HepG2 (cell line): ENCODE measurements at regions not wholly inside any gene's neighbourhood (a gene's known extent, or its start where the extent isn't known, plus 50 kb on each side); places are given as distances from the start of the nearest gene placed in this dataset.

ENCODE experiments used
- ATAD3A ChIP-seq: sonication (generic); formaldehyde crosslinking; IDR thresholded peaks from 2 replicates; pipeline ENCODE4 v1.4.0; 2020; ENCODE audit warnings: missing genetic modification reagents
- BRD4 ChIP-seq: sonication (generic); formaldehyde crosslinking; IDR thresholded peaks from 2 replicates; pipeline ENCODE4 v1.4.0; 2020; ENCODE audit warnings: missing genetic modification reagents
- DMTF1 ChIP-seq: sonication (generic); formaldehyde crosslinking; IDR thresholded peaks from 2 replicates; pipeline ENCODE4 v1.4.0; 2020; ENCODE audit warnings: mild to moderate bottlenecking, missing genetic modification reagents
- DR1 ChIP-seq: sonication (generic); formaldehyde crosslinking; IDR thresholded peaks from 2 replicates; pipeline ENCODE4 v1.8.0; 2021; ENCODE audit warnings: mild to moderate bottlenecking, missing genetic modification reagents, inconsistent platforms
- E2F2 ChIP-seq: sonication (generic); formaldehyde crosslinking; IDR thresholded peaks from 2 replicates; pipeline ENCODE4 v1.4.0; 2020; ENCODE audit warnings: missing genetic modification reagents, borderline replicate concordance
- HBP1 ChIP-seq: IDR thresholded peaks from 2 replicates; pipeline ENCODE4 v1.6.1; 2016; ENCODE audit warnings: low read depth, control low read depth
- HDAC1 ChIP-seq: sonication (generic); formaldehyde crosslinking; IDR thresholded peaks from 2 replicates; pipeline ENCODE4 v1.5.1; 2020; ENCODE audit warnings: mild to moderate bottlenecking, missing genetic modification reagents
- HDAC2 ChIP-seq: sonication (generic); formaldehyde crosslinking; IDR thresholded peaks from 2 replicates; pipeline ENCODE4 v1.4.0; 2020; ENCODE audit warnings: missing genetic modification reagents
- MAZ ChIP-seq, 2 experiments: sonication (generic) in 1 of 2; formaldehyde crosslinking in 1 of 2; IDR thresholded peaks; 2 replicates each; pipeline versions ENCODE4 v1.5.0 to v1.6.1; 2012 to 2020; ENCODE audit warnings: low read depth in 2 of 2, mild to moderate bottlenecking in 2 of 2, borderline replicate concordance in 1 of 2, improper control_type of control experiment in 1 of 2, low read length in 1 of 2, missing genetic modification reagents in 1 of 2, moderate library complexity in 1 of 2
- POLR2A ChIP-seq, 2 experiments: IDR thresholded peaks; 2 replicates each; pipeline ENCODE4 v1.6.1; 2011; ENCODE audit warnings: low read depth in 2 of 2, low read length in 2 of 2, mild to moderate bottlenecking in 1 of 2, moderate library complexity in 1 of 2; ENCODE audit not compliant: insufficient read depth in 1 of 2
- RXRA ChIP-seq: sonication (generic); formaldehyde crosslinking; IDR thresholded peaks from 2 replicates; pipeline ENCODE4 v1.5.1; 2020; ENCODE audit warnings: missing genetic modification reagents
- STAT5B ChIP-seq: sonication (generic); formaldehyde crosslinking; IDR thresholded peaks from 2 replicates; pipeline ENCODE4 v1.4.0; 2020; ENCODE audit warnings: missing genetic modification reagents
- TARDBP ChIP-seq: sonication (generic); formaldehyde crosslinking; IDR thresholded peaks from 2 replicates; pipeline ENCODE4 v1.8.0; 2022; ENCODE audit warnings: mild to moderate bottlenecking, missing genetic modification reagents
- ZBTB8A ChIP-seq: sonication (generic); formaldehyde crosslinking; IDR thresholded peaks from 2 replicates; pipeline ENCODE4 v1.4.0; 2020; ENCODE audit warnings: mild to moderate bottlenecking, low read depth, missing genetic modification reagents, borderline replicate concordance
- ZFP36L1 ChIP-seq: sonication (generic); formaldehyde crosslinking; IDR thresholded peaks from 2 replicates; pipeline ENCODE4 v1.8.0; 2022; ENCODE audit warnings: mild to moderate bottlenecking, missing genetic modification reagents, moderate library complexity
- ZFY ChIP-seq: sonication (generic); formaldehyde crosslinking; IDR thresholded peaks from 2 replicates; pipeline ENCODE4 v1.4.0; 2020; ENCODE audit warnings: missing genetic modification reagents
- ZNF646 ChIP-seq: sonication (generic); formaldehyde crosslinking; IDR thresholded peaks from 2 replicates; pipeline ENCODE4 v1.9.0; 2021; ENCODE audit warnings: mild to moderate bottlenecking, missing genetic modification reagents
- ZNF703 ChIP-seq: sonication (generic); formaldehyde crosslinking; IDR thresholded peaks from 2 replicates; pipeline ENCODE4 v1.5.1; 2020; ENCODE audit warnings: missing genetic modification reagents, mild to moderate bottlenecking, moderate library complexity, borderline replicate concordance
- ZNF749 ChIP-seq: sonication (generic); formaldehyde crosslinking; IDR thresholded peaks from 2 replicates; pipeline ENCODE4 v1.8.0; 2022; ENCODE audit warnings: mild to moderate bottlenecking, missing genetic modification reagents, moderate library complexity, borderline replicate concordance

GRCh38 chr7:24108906-24109376 is 175.0 kb upstream of the NPY start (continued):
- TF ChIP-seq ZNF749 (CRISPR knock-in tag) (no peak), MAZ (IDR thresholded peaks at IDR 0.05; ENCODE audit: borderline replicate concordance, low read depth, low read length) (peak; percentile 35; the same call in 1 of the 2 replicates), MAZ (CRISPR knock-in tag; IDR thresholded peaks at IDR 0.05; ENCODE audit: low read depth) (no peak), E2F2 (CRISPR knock-in tag) (no peak), HDAC1 (CRISPR knock-in tag) (no peak), ZFP36L1 (no peak), ZBTB8A (CRISPR knock-in tag) (no peak), DR1 (CRISPR knock-in tag) (no peak), DMTF1 (CRISPR knock-in tag) (no peak), POLR2A (IDR thresholded peaks at IDR 0.05; ENCODE audit: insufficient read depth in 1 of 2, low read depth in 2 of 2, low read length in 2 of 2) (no peak), ATAD3A (CRISPR knock-in tag) (no peak), HDAC2 (CRISPR knock-in tag) (peak; percentile 38; the same call in 1 of the 2 replicates), ZFY (CRISPR knock-in tag) (no peak), HBP1 (no peak), STAT5B (CRISPR knock-in tag) (no peak), BRD4 (CRISPR knock-in tag) (no peak), ZNF703 (CRISPR knock-in tag) (no peak), RXRA (peak; percentile 43; the same call in 1 of the 2 replicates), ZNF646 (CRISPR knock-in tag) (no peak), TARDBP (0 out of 2 replicates have a peak, but pooled peaks have one; percentile 24)
